Brain pericyte (primary cell): ENCODE measurements at regions not wholly inside any gene's neighbourhood (a gene's known extent, or its start where the extent isn't known, plus 50 kb on each side); places are given as distances from the start of the nearest gene placed in this dataset.
"Not testable (repeated sequence)": the region's sequence is repeated elsewhere in the genome, so short reads cannot be mapped to it uniquely, and the experiment has no call there.

Experiments used
- DNase-seq: peaks from one replicate; pipeline ENCODE4 v3.0.0-alpha.2; 2012; ENCODE audit warnings: low read depth, low spot score

DNA sequence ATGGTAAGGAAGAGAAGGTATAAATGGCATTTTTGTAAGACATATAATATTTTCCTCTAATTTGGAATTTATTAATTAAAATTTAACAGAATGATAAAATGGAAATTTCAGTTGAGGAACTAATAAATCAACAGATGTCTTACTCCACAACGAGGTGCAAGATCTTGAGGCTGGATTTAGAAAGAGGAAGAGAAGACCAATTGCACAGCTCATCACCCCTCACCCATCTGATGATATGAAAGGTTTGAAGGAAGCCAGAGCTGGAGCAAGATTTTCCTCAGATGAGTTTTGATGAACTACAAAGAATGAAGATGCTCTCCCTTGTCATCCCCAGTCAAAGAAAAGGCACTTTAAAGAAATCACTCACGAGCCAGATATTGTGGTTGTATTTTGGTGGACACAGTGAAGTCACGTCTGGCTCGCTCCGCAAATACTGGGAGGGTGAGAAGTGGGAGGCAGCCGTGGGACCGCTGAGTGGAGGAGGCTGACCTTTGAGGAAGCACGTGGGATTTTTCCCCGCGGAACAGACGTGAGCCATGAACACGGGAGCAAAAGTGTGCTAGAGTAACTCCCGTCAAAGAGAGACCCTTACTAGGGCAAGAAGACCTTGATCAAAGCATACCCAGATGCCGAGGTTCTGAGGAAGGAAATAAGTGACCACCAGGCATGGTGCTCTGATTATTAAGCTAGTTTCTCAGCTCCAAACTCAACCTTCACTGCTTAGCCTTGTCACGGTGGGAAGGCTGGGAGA lies 511.4 kb downstream of the RNF144A start:
- DNase-seq, result no peak

- no peak for DNase-seq
Measured at GRCh38 chr2:7429733-7430132, 512.5 kb downstream of the RNF144A start.

GRCh38 chr2:7430421-7430868 lies 513.2 kb downstream of the RNF144A start:
- DNase-seq, result no peak

GRCh38 chr2:7430869-7431641 lies 513.8 kb downstream of the RNF144A start:
- no peak for DNase-seq

GRCh38 chr2:7432436-7432835 lies 515.2 kb downstream of the RNF144A start:
- DNase-seq, result no peak

GRCh38 chr2:7436096-7436906 lies 519.1 kb downstream of the RNF144A start:
- no peak for DNase-seq

GRCh38 chr2:7437141-7437540 lies 519.9 kb downstream of the RNF144A start:
- no peak for DNase-seq

GRCh38 chr2:7437716-7438632 lies 520.8 kb downstream of the RNF144A start:
- DNase-seq, result no peak

DNA sequence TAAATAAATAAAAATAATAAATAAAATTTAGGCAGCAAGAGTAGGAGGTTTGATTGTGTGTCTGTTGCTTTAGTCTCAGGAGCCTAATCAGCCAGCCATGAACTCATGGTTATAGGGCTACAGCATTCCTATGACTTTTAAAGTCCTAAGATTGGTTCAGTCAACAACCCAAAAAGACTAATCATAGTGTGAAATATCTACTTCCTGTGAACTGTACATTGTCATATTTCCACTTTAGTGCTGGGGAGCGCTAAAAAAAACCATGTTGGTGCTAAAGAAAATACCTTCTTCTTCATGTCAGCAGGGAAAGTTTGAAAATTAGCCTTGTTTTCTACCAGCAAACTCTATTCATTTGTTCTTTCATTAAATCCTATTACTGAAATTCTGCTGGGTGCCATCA lies 521.6 kb downstream of the RNF144A start:
- DNase-seq, result no peak

DNA sequence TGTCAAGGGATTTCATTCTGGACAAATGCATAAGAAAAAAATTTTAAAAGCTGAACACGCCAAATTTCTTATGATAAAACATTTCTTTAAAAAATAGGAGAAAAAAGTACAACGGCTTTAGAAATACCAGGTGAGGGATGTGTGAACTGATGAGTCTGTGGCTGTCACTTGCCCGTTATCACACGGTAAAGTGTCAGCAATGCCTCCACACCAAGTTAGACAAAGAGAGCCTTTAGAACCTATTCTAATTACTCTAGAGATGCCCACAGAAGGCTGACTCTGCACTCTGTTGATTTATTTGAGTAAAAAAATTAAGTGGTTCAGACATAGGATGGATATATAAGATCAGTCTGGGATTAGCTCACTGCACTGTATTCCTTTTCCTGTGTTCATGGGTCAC lies 523.8 kb downstream of the RNF144A start:
- DNase-seq, result no peak

- not testable (repeated sequence) for DNase-seq
Measured at GRCh38 chr2:7441841-7442240, 524.6 kb downstream of the RNF144A start.

- DNase-seq, result no peak
Measured at GRCh38 chr2:7444626-7445025, 527.4 kb downstream of the RNF144A start.

DNA sequence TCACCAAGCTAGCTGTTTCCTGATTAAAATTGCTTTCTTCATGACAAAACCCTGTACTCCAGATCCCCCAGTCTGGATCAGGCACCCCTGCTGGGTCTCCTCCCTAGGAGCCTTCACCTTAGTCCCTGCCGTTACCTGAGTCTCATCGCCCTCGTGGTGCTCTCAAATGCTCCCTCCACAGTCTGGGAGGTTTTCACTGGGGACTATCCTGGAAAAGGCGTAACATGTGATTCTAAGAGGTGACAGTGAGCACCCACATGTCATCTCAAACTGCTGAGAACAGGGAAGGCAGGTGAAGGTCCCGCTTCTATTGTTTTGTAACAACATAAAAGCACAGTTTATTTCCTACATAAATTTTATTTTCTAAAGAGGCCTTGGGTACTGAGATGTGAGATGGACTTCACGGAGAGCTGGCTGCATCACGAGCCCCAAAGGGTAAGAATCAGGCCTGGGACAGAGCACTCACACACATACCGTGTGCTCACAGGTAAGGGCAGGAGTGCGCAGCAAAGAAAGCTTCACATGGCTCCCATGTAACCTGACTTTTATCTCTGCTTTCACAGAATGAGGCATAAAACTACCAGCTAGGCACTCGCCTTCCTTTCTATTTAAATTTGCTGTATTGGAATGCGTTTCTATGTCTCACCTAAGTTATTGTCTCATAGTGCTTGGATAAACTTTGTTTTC lies 531.5 kb downstream of the RNF144A start:
- no peak for DNase-seq

DNA sequence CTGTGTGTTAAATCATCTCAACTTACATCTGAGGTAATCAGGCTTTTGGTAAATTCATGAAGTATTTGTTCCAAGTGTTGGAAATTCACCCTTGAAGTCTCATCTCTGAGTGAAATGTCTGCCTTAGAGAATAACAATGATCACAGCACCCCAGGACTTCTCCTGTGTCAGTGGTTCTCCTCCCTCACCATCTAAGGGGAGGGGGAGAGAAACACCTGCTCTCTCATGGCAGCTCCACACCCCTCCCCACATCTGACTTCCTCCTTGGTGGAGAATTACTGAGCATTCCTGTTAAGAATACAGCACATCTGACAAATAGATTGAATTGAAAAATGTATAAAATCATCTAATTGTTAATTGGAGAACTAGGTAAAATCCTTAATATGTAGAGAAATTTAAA lies 532.1 kb downstream of the RNF144A start:
- no peak for DNase-seq

DNA sequence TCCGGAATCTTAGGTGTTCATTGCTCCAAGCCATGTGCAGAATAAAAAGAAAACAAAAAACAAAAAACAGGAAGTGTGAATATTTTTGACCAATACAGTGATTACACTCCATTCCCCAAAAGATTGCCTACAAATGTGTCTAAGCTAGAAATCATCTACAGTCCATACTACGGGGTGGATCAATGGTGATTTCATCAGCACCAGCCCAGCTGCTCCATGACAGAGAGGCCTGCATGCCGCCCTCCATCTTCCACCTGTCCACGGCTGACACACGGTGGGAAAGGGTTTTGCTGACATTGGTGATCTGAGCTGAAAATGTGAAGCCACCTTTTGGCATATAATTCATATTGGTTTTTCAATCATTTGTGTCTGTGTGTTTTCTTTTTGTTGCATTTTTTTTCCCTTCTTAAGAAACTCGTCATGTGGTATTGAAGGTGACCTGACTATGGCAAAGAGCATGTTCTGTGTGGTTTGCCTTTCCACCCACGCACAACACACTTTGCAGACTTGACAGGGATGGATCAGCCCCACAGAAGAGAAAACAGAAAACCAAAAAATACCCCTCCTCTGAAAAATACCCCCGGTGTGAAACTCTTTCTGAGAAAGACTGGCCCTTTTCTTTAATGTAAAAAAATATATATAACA lies 533.1 kb downstream of the RNF144A start:
- no peak for DNase-seq

DNA sequence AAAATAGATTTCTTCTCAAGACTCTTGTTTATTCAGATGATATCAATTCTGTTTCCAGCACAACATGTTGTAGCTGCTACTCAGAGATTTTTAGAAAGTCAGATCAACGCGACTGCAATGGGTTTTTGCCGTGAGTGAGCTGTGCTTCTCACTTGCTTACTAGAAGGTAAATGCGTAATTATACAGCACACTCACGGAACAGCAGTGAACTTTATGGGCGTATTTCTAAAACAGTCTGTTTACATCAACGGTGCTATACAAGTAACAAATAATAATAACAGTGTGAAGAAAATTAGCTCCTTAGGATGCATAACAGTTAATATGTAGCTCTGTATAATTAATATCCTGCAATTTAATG lies 533.6 kb downstream of the RNF144A start:
- no peak for DNase-seq

GRCh38 chr2:7452110-7452876 lies 535.1 kb downstream of the RNF144A start:
- no peak for DNase-seq

- DNase-seq, result no peak
Measured at GRCh38 chr2:7454592-7454991, 537.4 kb downstream of the RNF144A start.

DNA sequence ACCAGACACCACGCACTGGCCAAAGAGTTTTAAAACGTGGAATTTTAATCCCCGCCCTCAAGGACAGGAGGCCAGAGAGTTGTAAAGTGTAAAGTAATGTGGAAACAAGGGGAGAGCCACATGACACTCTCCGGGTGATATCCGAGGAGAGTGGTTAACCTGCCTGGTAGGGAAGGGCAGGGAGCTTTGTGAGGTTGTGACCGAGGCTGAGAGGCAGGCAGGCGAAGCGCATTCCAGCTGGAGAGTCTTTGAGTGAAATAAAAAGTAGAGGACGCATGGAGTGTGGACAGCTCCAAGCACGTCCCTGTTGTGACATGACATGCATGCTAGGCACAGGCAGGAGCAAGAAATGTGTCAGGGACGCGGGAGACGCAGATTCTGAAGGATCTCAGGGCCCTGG lies 539.5 kb downstream of the RNF144A start:
- no peak for DNase-seq
